Middle frontal gyrus (tissue), 1 donor: ENCODE measurements at regions not wholly inside any gene's neighbourhood (a gene's known extent, or its start where the extent isn't known, plus 50 kb on each side); places are given as distances from the start of the nearest gene placed in this dataset.
"Not testable (repeated sequence)": the region's sequence is repeated elsewhere in the genome, so short reads cannot be mapped to it uniquely, and the experiment has no call there.

Experiments
- DNase-seq: peaks from one replicate; pipeline ENCODE4 v3.0.0-alpha.2; 2015; ENCODE audit warnings: low spot score; ENCODE audit errors: extremely low spot score

- DNase-seq = no peak
These were observed 1115.1 kb downstream of the PLA2G4A start for GRCh38 chr1:187943606-187944403.

GRCh38 chr1:187946661-187947060 is 1117.9 kb downstream of the PLA2G4A start:
- DNase-seq = not testable (repeated sequence)

GRCh38 chr1:187947359-187947758 is 1118.6 kb downstream of the PLA2G4A start:
- DNase-seq = no peak

GRCh38 chr1:187948170-187948794 is 1119.5 kb downstream of the PLA2G4A start:
- no peak for DNase-seq

- no peak for DNase-seq
These were observed 1120.8 kb downstream of the PLA2G4A start for GRCh38 chr1:187949567-187949966.

GRCh38 chr1:187951817-187952216 is 1123.1 kb downstream of the PLA2G4A start:
- DNase-seq = no peak

GRCh38 chr1:187952446-187952845 is 1123.7 kb downstream of the PLA2G4A start:
- no peak for DNase-seq

- no peak for DNase-seq
These were observed 1128.2 kb downstream of the PLA2G4A start for GRCh38 chr1:187956975-187957374.

GRCh38 chr1:187958207-187958606 is 1129.5 kb downstream of the PLA2G4A start:
- no peak for DNase-seq

- no peak for DNase-seq
These were observed 1130.3 kb downstream of the PLA2G4A start for GRCh38 chr1:187959062-187959461.

GRCh38 chr1:187960125-187960638 is 1131.4 kb downstream of the PLA2G4A start:
- no peak for DNase-seq

GRCh38 chr1:187961895-187962294 is 1133.1 kb downstream of the PLA2G4A start:
- DNase-seq = no peak

GRCh38 chr1:187971851-187972250 is 1143.1 kb downstream of the PLA2G4A start:
- DNase-seq = no peak

GRCh38 chr1:187977298-187977697 is 1148.5 kb downstream of the PLA2G4A start:
- DNase-seq = no peak

- no peak for DNase-seq
These were observed 1156.6 kb downstream of the PLA2G4A start for GRCh38 chr1:187985145-187985896.

GRCh38 chr1:187985897-187986654 is 1157.3 kb downstream of the PLA2G4A start:
- DNase-seq = no peak

GRCh38 chr1:187987236-187987776 is 1158.6 kb downstream of the PLA2G4A start:
- no peak for DNase-seq

- DNase-seq = no peak
These were observed 1163.2 kb downstream of the PLA2G4A start for GRCh38 chr1:187991944-187992343.

GRCh38 chr1:187996780-187997179 is 1168.0 kb downstream of the PLA2G4A start:
- DNase-seq = no peak

- no peak for DNase-seq
These were observed 1171.2 kb downstream of the PLA2G4A start for GRCh38 chr1:187999973-188000372.

- not testable (repeated sequence) for DNase-seq
These were observed 1174.9 kb downstream of the PLA2G4A start for GRCh38 chr1:188003687-188004086.
